Inflammatory macrophage treated with lipopolysaccharide for 4 hours (primary cell): ENCODE measurements at regions not wholly inside any gene's neighbourhood (a gene's known extent, or its start where the extent isn't known, plus 50 kb on each side); places are given as distances from the start of the nearest gene placed in this dataset.
A peak's percentile ranks its signal among the peaks of the same experiment; 100 is the strongest.
"Not testable (repeated sequence)": the region's sequence is repeated elsewhere in the genome, so short reads cannot be mapped to it uniquely, and the experiment has no call there.

Source experiments
- DNase-seq: peaks from one replicate; pipeline ENCODE4 v3.0.0-alpha.2; 2020

DNA sequence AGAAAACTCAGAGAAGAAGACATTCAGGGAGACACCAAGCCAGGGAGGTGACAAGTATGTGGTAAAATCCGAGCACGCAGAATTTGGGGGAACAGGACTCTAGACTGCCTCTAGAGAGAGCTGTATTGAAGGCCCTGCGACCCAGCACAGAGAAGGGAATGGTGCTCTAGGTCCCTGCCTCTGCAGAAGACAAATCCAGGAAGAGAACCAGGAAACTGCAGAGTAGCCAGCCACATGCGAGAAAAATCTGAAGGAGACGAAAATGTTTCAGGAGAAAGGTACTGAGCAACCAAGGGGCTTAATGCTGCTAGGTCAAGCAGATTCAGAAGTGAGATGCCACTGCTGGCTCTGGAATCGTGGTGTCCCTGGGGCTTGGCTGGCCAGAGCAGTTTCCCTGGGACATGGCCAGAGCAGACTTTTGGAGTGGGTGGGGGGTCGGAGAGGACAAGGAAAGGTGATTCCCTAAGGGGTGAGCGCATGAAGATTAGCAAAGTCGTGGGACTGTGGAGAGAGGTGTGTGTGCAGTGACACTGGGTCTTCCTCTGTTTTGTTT lies 158.0 kb upstream of the KLF6 start:
- no peak for DNase-seq

DNA sequence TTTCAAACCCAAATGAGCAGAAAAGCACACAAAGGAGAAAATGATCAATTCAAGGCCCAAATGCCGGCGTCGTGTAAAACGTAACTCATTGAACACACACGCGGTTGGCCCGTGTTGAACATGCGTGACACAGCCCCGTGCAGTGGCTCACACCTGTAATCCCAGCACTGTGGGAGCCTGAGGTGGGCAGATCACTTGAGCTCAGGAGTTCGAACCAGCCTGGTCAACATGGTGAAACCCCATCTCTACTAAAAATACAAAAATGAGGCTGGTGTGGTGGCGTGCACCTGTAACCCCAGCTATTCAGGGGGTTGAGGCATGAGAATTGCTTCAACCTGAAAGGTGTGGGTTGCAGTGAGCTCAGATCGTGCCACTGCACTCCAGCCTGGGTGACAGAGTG lies 156.7 kb upstream of the KLF6 start:
- no peak for DNase-seq

DNA sequence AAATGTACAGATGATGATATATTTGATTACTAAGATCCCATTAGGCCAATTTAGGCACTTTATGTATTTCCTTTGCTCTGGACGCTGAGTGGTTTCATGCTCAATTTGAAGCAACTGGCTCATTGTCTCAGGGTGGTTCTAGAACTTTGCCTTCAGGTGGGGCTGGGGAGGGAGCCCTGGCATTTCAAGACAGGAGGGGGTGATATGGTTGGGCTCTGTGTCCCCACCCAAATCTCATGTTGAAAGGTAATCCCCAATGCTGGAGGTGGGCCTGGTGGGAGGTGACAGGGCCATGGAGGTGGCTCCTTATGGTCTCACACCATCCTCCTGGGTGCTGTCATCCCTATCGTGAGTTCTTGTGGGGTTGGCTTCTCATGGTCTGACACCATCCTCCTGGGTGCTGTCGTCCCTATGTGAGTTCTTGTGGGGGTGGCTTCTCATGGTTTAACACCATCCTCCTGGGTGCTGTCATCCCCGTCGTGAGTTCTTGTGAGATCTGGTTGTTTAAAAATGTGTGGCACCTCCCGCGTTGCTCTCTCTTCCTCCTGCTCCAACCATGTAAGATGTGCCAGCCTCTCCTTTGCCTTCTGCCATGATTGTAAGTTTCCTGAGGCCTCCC lies 151.5 kb upstream of the KLF6 start:
- DNase-seq = no peak

DNA sequence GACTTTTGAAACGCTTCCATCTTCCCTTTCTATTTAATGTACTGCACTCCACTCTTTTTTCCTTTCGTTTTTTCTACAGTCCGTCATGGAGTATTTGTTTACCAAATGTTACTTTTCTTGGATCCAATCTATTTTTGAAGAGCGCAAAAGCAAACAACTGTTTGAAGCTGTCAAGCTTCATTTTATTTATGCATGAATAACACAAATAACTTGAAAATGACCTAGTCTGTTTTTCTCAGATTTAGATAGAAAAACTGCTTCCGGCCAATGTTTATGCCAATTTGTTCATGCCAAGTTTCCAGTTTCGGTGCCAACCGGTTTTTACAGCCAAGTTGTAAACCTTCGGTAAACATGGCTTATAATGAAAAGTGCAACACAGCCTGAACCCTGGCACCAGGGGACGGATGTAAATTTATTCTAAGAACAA lies 150.9 kb upstream of the KLF6 start:
- DNase-seq = no peak

DNA sequence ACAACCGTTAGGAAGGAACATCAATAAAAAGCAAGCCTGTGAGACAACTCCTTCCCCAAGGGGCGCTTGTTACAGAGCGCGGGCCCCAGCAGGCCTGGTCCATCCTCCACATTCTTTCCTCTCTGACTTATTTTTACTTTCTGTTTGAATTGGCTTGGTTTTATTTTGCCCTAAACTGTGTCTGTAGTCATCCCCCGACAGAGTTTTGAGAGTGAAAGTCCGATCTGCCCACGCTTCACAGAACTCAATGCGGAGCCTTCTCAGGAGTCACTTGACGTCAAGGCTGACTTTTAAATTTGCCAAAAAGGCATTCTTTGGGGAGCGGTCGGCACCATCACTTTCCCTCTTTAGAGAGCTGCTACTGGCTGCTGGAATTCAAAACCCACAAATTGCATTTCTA lies 150.1 kb upstream of the KLF6 start:
- no peak for DNase-seq

DNA sequence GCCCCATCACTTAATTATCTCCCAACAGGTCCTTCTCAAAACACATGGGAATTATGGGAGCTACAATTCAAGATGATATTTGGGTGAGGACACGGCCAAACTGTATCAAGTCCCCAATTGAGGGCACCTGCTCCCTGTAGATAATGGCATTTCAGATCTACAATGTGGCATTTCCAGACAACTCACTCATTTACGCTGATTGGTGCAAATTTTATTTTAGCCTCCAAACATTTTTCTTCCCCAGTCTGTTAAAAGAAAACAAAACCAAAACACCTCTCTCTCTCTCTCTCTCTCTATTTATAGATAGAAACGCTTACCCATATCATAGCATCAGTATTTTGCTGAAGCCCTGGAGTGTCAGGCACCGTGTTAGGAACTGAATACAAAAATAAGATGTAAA lies 148.7 kb upstream of the KLF6 start:
- no peak for DNase-seq

DNA sequence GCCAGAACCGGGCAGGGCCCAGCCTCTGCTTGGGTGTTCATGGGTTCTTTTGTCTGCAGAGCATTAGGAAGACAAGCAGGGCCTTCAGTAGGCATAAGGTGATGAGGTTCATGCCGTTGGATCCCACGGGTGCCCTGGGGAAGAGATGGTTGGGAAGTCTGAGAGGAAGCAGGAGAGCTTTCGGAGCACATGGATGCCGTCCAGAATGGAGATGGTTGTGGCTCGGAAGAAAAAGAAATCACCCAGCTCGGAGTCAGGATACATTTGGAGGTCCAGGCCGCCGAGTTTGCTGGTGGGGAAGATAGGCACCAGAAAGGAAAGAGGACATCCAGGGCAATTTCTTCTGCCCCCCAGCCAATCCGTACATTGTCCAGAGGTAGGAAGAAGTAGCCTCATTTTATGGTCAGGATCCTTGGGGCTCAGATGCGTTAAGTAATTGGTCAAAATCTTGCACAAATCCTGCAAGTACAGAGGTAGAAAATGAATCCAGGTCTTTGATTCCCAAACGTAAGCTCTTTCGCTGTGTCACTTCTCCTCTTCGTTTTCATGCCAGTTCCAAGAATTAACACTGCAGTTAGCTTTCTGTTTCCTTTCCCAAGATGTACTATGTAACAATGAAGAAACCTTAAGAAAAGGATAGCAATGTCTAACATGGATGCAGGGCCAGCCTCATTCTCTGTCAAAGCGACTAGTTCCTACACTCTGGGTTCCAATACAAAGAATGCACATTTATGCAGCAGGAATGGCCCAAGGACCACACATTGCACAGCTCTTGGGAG lies 147.8 kb upstream of the KLF6 start:
- peak; percentile 91 for DNase-seq

DNA sequence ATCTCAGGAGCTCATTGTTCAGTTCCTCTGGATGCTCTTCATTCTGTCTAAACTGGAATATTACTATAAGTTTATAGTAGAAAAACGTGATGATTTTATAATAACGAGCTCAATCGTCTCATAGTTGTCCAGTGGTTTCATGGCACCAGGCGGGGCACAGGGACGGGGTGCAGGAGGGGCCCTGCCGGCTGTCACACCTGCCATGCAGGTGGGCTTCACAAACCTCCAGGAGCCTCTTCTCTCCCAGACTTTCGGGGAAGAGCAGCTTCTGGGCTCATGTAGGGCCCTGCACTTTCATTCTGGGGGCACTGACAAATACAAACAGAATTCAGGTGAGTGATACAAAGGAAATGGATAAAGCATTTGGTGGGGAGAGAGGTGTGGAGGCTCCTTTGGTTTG lies 146.9 kb upstream of the KLF6 start:
- DNase-seq = no peak

DNA sequence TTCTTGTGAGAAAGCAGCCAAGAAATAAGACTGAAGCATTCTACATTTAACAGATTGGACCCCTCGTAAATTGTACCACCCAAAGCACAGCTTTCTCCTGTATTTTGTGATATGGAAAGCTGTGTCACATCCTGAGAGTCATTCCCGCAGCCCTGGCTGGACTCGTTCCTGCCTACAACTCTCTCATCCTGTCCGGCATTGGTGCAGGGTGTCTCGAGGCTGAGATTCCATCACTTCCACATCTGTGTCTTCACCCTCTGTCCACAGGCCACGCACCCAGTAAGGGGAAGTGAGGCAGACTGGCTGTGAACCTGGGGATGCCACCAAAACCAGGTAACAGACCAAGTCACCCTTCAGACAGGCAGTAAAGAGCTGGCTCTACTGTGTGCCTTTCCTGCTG lies 146.2 kb upstream of the KLF6 start:
- DNase-seq = no peak

DNA sequence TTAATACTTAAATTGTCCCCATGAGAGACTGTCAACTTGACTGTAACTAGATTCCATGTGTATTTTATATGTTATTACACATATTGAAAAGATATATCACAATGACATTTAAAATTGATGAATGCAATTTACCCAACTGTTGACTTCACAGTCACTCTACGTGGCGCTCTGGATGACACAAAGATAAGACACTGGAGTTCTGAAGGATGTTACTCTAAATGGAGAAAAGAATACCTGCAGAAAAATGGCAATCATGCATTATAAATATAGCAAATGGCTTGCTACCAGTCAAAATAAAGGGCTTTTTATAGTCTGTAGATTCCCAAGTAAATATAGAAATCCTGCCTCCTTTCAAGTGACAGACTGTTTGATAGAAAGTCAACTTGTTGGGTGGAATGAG lies 143.6 kb upstream of the KLF6 start:
- no peak for DNase-seq

DNA sequence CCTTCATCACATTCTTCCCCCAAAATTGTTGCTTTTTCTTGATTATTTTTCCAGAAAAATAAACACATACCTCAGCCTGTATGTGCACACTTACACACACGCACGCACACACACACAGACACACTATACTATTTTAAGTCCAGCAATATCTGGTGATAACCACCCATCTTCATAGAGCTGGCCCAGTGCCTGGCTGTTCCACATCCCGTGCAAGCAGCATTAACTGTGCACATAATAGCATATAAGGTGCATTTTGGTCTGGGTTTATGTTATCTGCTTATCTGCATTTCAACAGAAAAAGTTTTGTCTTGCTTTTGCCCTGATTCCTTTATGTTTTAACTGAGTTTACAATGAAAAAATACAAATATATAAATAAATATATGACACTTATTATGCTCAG lies 143.1 kb upstream of the KLF6 start:
- no peak for DNase-seq

DNA sequence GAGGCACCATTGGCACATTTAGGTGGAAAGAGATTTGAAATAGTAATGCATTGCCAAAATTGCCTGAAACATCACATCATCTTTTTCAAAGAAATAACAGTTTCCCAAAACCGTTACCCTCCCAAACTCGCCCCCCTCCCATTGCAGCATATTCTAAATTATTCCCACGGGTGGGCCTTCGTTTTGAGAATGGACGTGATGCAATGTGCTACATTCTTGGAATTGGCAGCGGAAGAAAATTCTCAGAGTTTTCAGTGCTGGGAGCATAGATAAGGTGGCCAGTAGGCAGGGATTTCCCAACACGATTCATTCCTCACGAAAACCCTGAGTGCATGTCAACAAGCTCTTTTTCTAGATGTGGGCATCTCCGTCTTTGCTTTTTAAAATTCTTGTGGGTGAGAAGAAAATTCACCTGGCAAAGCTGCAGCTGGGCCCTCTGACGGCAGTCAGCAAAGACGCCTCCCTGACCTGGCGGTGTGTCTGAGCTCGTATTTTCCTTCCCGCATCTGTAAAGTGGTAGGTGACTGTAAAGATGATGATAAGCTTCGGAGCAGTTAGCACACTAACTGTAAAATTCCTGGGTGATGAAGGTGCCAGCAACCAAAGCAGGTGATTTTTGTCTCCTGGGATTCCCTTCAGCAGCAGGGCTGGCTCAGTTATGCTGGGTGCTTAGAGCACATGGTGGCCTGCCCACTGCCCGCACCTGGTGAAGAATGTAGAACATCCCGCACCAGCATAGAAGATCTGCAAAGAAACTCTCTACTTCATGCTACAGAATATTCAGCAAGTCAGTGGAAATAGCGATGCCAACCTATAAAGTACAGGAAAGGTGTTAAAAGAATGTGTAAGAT lies 141.9 kb upstream of the KLF6 start:
- DNase-seq = no peak

DNA sequence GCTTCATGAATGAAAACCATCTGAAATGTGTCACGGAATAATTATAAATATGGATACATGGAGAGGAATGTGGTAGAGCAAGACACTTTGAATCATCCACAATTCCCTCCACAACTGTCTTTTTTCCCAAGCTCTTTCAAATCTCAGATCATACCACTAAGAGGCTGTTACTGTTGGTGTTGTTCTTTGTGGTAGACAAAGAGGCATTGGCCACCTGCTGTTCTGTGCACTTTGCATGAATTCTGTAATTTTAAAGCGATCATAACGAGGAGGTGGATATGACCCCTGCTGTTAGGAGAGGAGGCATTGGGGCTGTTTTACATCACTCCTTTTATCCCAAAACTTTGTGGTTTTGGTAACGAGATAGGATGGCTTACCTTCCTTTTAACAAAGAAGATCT lies 141.2 kb upstream of the KLF6 start:
- no peak for DNase-seq

DNA sequence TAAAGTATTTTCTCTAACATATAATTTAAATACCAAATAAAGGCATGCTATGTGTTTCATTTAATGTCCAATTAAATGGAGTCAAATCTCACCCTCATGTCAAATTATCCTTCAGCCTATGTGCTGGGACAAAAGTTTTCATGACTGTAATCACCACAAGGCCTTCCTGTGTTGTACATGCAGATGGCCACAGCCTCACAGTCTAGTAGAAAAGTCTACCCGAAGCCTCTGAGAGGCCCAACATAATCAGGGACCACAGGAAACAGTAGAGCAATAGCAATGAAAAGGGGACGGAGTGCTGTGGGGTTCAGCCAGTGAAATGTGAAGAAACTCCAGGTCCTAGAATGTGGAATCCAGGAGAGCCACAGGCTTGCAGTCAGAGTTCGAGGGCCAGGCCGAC lies 140.2 kb upstream of the KLF6 start:
- DNase-seq = no peak

DNA sequence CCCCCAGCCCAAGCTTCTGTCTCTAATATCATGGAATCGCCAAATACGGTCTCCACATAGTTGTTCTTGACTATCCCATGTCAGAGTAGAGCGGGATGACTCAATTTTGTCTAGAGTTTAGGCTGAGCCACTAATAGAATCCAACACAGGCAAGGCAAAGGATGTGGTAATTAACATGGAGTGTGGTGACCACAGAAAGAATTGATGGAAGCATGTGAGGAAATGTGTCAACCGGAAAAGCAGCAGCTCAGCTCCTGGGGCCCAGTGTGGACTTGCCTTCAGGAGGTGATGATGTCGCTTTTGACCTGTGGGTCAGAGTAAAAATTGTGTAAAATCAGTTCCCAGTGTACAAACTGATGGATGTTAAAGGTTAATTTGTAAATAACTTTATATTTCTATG lies 139.3 kb upstream of the KLF6 start:
- DNase-seq = peak; percentile 57

DNA sequence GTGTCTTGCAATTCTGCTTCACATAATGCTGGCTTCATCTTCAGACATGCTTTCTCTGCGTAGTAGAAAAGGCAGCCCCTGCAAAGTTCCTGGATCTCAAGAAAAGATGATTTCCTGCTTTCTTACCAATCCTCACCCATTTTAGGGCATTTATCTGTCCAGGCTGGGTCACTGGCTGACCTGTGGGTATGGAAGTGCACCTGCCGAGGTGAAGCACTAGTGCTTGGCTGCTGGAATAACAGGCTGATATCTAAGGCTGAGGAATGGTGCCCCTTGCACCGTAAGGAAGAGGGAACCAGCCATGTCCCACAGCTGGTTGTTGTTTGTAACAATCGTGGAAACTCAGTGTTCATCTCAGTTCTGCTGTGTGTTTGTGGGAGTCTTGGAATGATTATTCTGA lies 138.0 kb upstream of the KLF6 start:
- DNase-seq = no peak

DNA sequence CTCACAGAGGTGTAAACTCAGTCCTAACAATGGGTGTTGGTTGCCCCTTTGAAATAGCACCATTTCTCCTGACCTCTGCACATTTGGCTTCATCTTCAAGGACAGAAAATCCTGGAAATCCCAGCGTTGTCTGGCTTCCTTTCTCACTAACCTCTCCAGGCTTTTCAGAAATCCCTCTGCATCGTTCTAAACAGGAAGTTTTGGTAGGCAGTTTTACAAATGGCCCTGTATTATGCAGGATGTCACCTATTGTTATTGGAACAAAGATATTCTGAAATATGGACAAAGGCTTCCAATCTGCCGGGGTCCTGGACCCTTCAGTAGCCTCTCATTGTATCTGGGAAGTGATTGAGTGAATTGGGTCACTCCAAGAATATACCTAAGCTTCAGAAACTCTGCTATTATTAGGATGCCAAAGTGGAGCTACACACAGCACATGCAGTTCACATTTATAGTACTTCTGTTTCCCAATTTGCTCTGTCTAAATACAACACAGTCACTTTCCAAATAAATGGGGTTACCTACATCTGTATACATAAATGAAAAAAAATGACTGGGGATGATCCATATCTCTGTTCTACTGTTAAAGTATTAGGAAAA lies 134.8 kb upstream of the KLF6 start:
- DNase-seq = no peak

DNA sequence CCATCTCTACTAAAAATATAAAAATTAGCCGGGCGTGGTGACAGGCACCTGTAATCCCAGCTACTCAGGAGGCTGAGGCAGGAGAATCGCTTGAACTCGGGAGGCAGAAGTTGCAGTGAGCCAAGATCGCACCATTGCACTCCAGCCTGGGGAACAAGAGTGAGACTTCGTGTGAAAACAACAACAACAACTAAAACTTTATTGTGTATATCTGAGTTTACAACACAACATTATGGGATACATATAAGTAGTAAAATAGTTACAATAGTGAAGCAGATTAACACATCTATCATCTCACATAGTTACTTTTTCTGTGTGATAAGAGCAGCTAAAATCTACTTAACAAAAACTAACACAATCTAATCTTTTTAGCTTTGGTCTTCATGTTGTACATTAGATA lies 132.4 kb upstream of the KLF6 start:
- not testable (repeated sequence) for DNase-seq

DNA sequence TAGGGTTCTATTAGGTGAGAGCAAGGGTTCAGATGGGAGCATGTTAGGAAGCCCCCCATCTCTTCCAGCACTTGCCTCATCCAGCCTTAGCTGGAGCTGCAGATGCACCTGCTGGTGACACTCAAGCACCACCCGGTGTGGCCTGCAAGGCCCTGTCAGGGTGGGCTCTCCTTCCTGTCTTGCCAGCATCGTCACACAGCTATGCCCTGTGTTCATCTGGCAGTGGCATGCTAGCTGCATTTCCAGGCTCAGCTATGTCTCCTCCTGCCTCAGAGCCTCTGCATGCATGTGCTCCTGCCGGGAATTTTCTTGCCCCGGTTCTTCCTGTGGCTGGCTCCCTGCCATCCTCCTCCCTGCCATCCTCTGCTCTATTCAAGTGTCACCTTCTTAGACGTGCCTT lies 129.7 kb upstream of the KLF6 start:
- DNase-seq = no peak

DNA sequence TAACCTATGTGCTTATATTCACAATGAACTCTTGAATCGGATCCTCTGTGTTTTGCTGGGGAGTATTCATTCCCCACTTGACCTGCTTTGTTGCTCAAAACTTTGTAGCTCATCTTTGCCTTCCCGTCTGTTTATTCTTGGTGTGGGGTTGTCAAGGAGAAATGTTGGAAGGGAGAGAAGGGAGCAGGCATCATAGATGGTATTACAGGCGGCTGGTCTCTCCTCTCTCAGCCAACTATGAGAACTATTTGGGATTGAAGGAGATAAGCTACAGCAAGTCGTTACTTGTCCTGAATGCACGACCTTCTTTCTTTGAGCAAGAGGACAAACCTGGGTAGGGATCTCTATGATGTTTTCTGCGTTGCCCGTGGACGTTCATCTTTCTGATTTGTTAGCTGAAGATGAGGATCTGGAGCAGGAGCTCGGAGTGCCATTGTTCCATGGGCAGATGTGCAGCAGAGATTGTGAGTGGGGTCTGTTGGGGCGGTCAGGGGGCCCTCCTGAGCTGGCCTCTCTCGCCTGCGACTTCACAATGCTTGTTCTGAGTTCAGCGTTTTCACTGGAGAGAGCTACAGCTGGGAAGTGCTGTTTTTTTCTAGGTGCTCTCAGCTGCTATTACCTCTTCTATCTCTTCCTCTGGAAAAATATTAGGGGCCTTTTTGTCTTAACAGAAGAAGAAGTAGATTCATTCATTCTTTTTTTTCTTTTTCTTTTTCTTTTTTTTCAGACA lies 126.9 kb upstream of the KLF6 start:
- DNase-seq = no peak

DNA sequence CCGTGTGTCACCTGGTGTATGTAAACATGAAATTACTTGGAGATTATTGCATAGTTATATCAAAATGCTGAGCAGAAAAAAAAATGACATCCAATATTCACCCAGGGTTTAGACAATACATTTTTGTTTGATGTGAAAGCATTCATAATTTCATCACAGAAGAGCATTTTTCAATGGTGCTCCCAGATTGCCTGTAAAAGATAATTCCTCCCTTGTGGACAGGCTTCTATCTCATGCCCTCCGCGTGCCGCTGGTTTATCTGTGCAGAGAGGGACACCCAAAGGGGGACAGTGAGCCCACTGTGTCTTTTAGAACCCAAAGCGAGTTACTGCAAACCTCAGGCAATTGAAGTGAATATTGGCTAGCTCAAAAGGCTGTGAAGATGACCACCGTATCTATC lies 126.2 kb upstream of the KLF6 start:
- DNase-seq = no peak

DNA sequence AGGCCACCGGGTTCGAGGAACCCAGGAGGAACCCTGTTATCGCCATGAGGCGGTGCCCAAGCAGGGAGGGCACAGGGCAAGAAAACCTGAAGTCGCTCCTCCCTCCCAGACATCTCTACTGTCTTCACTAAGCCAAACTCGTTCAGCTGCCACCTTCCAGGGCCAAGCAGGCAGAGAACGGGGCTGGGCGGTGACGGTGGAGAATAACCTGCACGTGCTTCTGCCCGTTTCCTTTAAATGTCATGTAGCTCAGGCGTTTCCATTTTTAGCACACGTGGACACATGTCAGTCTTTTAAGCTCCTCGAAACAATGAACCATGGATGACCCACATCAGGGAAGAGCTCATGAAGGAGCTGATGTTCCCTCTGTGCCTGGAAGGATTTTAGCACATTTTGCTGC lies 124.3 kb upstream of the KLF6 start:
- DNase-seq = no peak

DNA sequence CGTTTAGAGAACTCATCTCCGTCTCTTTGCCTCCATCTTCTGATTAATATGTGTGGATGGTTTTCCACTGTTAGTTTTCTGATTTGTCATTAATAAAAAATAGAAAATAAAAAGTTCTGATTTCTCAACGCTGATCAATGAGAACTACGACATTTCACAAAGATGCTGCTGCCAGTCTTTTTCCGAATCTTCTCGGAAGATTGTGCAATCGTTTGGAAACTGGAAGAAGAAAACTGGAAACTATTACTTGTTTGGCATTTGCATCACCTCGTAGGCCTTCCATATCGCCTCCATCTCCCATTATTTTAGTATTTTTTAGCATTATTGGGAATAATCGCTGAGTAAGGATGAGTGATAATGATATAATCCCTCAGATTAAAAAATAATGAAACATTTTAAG lies 123.2 kb upstream of the KLF6 start:
- no peak for DNase-seq
